ENCODE measurements at regions not wholly inside any gene's neighbourhood (a gene's known extent, or its start where the extent isn't known, plus 50 kb on each side); places are given as distances from the start of the nearest gene placed in this dataset.

DNA sequence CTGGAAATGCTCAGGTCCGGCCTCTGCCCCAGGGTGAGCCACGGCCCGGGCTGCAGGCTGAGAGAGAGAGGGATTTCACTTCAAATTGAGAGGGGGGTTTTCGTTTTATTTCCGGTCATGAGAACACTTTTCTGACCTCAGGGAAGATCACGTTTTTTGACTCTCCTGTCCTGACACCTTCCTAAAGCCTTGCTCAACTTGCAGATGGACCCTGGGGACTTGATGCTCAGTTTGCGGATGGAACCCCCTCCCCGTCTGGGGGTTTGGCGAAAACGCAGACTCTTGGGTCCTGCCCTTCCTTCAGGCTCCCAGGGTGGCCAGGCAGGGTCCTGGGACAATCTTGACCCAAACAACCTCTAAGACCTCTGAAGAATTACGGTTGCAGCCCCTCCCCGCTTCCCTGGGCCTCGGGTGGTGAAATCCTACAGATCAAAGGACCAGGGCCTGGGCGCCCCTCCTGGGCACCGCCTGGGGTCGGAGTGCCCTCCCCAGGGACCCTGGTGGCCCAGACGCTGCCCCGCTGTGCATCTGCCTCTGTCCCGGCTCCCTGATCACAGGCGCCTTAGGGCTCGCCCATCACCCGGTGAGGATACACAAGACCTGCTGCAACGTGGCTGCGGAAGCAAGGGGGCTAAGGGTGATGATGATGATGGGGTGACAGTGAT is 148.2 kb downstream of the ERMARD start:
- DNase-seq, result no peak

DNA sequence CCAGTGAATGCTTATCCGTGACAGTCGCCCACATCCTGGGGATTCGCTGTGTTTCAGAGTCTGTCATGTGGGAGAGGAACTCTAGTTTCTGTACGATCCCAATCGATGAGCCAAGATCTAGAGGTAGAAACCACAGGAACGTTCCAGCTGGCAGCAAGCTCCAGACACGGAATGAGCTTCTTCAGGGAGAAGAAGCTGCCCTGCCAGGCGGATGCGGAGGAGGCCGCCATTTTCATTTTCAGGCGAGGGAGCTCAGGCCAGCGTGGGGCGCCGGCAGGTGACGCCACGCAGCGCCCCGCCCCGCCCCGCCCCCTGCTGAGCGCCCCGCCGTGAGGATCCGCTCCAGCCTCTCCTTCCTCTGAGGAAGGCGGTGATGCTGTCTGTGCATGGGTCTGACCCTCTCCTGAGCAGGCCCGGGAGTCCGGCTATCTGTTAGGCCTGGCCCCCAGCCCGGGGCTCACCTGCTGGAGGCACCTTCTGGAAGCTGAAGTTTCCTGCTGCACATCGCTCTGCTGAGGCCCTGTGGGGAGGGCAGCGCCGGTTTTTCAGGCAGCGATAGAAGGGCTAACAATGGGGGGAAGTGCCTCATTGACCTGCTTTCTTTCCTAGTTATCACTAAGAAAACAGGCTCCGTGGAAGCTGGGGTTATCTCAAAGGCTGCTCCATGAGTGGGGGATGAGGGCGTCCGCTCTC is 147.5 kb downstream of the ERMARD start:
- DNase-seq, result no peak

DNA sequence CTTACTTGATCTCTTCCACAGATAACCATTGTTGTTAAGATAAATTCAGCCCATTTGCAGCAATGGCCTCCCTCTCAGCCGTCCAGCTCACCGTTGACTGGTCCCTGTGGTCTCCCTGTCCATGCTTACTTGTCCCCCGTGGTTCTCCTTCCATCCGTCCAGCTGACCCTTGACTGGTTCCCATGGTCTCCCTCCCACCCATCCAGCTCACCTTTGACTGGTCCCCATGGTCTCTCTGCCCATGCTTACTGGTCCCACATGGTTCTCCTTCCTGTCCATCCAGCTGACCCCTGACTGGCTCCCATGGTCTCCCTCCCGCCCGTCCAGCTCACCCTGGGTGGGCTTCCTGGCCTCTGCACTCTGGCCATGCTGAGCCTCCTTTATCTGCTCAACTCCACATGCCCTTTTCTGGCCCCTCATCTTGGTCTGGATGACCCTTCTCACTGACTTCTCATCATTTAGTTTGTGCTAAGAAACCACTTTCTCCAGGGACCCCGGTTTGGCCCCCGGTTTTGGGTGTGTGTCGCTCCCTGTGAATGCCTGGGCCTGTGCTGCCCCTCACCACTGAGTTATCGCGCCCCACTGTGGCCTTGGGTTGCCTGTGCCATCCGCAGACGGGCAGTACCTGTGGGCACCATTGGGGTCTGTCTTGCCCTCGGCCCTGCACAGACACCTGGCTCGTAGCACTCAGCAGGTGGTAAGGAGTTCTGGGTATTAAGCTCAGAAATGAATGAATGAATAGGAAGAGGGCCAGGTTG is 146.4 kb downstream of the ERMARD start:
- DNase-seq, result no peak

DNA sequence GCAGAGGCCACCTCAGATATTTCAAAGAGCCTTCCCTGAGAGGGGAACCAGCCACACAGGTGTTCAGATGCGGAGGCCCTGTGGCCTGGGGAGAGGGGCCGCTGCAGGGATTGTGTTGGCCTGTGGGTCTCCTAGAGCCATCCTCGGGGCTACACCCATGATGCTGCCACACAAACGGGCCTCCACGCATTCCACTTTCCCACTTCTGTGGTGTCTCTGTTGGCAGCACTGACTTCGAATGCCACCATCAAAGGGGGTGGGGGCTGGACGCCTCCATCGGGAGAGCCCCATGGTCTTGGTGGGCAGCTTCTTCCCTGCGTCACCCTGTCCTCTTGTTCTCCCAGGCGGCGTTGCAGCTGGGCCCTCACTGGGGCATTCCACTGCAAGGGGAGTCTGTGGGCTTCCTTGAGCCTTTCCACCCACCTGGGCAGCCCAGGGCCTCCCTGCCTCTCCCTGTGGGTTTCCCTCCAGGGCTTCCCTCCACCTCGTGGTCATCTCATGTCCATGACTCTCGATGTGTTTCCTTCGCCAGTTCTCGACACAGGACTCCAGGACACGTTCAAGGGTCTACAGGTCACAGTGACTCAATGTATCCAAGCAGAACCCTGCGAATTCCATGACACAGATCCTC is 145.5 kb downstream of the ERMARD start:
- DNase-seq, result no peak

GRCh38 chr6:169895926-169896761 is 144.7 kb downstream of the ERMARD start:
- no peak for DNase-seq

DNA sequence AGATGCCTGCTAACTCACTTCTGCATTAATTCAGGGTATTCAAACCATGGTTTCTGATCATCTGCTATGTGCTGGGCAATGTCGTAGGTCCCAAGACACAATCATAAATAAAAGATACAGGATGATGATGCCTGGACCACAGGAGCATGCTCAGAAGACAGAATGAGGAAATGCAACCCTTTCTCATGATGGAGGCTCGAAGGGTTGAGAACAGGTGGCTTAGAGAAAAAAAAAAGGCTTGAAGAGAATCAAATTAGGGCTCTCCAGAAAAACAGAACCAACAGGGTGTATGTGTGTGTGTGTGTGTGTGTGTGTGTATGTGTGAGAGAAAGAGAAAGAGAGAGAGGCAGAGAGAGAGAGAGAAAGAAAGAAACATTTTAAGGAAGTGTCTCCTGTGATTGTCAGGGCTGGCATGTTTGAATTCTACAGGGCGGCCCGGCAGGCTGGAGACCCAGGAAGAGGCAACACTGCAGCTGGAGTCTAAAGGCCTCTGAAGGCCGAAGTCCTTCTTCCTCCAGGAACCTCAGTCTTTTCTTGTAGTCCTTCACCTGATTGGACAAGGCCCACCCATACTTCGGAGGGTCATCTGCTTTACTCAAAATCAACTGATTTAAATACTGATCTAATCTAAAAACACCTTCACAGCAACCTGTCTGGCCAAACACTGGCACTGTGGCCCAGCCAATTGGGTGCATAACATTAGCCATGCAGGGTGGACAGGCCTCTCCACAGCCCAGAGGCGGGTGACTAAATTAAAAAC is 143.8 kb downstream of the ERMARD start:
- DNase-seq, result no peak

DNA sequence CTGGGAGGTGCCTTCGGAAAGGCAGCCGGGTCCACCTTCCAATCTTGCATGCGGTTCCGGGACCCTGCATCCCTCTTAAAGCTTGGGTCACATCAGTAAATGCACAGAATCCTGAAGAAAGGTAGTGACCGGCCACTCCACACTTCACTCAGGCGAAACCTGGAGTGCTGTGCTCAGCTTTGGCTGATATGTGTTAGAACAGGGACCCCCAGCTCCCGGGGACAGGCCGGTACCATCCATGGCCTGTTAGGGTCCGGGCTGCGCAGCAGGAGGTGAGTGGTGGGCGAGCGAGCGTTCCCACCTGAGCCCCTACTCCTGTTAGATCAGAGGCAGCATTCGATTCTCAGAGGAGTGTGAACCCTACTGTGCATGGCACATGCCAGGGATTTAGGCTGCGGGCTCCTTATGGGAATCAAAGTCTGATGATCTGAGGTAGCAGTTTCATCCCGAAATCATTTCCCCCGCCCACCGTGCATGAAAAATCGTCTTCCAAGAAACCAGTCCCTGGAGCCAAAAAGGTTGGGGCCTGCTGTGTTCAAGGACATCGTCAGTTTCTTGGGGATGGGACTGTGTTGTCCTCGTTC is 143.0 kb downstream of the ERMARD start:
- DNase-seq, result no peak

GRCh38 chr6:169893624-169894023 is 142.2 kb downstream of the ERMARD start:
- no peak for DNase-seq

- no peak for DNase-seq
Measured at GRCh38 chr6:169891846-169892245, 140.4 kb downstream of the ERMARD start.

- no peak for DNase-seq
Measured at GRCh38 chr6:169891421-169891820, 140.0 kb downstream of the ERMARD start.

DNA sequence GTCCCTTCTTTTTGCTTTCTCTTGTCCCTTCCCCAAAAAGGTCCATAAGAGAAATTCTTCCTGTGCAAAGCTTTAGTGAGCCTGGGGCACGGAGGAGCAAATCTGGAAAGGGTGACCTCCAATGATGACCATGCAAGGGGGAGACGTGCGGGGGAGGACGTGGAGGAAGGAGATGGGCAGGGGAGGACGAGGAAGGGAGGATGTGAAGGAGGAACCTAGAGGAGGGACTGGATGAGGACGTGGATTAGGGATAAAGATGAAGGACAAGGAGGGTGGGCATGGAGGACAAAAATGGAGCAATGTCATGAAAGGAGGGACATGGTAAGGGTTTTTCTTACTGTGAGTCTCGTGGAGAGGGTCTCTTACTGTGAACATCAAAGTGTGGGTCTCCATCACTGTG is 139.5 kb downstream of the ERMARD start:
- no peak for DNase-seq

- no peak for DNase-seq
Measured at GRCh38 chr6:169890049-169890448, 138.6 kb downstream of the ERMARD start.

- no peak for DNase-seq
Measured at GRCh38 chr6:169887529-169888140, 136.2 kb downstream of the ERMARD start.

GRCh38 chr6:169886631-169887227 is 135.3 kb downstream of the ERMARD start:
- no peak for DNase-seq

GRCh38 chr6:169885831-169886230 is 134.4 kb downstream of the ERMARD start:
- no peak for DNase-seq

DNA sequence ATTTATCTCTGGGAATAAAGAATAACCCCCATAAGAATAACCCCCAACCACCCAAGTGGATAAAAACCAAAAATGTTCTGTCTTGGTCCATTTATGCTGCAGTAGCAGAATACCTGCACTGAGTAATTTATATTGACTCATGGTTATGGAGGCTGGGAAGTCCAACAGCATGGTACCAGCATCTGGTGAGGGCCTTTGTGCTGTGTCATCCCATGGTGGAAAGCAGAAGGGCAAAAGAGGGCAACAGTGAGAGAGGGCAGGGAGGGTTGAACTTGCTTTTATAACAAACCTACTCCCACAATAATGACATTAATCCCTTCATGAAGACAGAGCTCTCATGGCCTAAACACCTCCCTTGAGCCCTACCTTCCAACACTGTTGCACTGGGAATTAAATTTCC is 133.7 kb downstream of the ERMARD start:
- no peak for DNase-seq

DNA sequence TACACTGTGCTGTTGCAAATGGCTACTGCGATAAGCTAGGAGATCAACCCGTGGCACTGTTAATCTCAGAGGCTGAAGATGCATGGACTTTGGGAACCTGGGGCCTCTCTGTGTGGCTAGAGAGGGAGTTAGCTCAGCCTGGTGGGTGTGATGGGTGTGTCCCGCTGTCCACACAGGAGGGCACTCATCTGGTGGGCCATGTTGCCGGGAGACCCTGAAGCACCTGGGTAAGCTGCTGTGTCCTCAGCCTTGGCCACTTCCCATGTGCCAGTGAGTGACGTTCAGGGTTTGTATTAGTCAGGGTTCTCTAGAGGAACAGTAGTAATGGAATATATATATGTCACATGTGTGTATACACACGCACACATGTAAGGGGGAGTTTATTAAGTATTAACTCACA is 132.7 kb downstream of the ERMARD start:
- no peak for DNase-seq

DNA sequence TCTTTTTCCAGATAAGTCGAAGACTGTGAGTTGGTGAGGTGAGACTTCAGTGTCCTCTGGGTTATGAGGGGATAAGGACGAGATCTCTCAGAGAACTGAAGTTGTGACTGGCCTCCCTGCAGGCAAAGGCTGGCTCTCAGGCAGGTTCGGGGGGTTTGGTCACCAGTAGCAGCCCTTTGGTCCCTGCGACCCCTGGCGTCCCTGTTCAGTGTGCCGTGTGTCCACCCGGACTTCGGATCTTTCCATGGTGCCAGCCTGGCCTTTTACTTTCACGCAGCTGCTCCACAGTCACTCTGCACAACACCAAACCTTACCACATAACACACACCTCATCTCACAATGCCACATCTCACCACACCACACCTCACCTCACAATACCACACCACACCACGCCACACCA is 131.9 kb downstream of the ERMARD start:
- DNase-seq, result no peak

DNA sequence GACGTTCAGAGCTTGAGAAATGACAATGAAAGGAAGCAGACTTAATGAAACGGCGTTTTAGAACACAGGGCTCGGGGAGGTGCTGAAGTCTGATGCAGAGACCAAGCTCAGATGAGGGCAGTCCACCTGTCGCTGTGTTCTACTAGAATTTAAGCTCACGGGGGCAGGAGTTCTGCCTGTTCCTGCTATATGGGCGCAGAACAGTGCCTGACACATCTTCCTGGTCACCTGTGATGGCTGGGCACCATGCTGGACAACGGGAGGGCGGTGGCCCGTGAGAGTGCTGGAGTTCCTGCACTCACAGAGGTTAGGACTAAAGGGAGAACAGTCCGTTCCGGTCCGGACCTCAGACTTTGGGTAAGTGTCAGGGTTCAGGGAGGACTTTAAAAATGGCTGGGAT is 130.6 kb downstream of the ERMARD start:
- no peak for DNase-seq

GRCh38 chr6:169881398-169881797 is 130.0 kb downstream of the ERMARD start:
- DNase-seq, result no peak

DNA sequence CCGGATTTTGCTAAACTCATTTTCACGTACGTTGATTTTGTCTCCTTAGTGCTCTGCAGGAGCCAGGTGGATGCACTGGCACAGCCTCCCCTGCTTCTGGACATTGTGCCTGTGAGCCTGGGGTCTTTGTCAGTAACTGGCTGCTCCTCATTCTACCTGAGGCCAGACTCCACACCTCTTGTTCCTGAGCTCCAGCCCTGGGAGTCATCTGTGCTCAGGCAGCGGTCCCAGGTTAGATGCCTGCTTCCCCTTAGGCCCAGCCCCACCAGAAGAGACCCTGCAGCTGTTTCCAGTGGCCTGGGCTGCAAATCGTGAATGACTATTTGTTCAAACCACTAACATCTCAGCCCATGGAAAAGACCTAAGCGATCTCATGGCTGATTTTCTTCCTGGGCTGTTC is 129.1 kb downstream of the ERMARD start:
- DNase-seq, result no peak
